Fibroblast of skin of scalp (primary cell): ENCODE measurements at regions not wholly inside any gene's neighbourhood (a gene's known extent, or its start where the extent isn't known, plus 50 kb on each side); places are given as distances from the start of the nearest gene placed in this dataset.

Experiments used
- DNase-seq: peaks from one replicate; pipeline ENCODE4 v3.0.0-alpha.2; 2013

DNA sequence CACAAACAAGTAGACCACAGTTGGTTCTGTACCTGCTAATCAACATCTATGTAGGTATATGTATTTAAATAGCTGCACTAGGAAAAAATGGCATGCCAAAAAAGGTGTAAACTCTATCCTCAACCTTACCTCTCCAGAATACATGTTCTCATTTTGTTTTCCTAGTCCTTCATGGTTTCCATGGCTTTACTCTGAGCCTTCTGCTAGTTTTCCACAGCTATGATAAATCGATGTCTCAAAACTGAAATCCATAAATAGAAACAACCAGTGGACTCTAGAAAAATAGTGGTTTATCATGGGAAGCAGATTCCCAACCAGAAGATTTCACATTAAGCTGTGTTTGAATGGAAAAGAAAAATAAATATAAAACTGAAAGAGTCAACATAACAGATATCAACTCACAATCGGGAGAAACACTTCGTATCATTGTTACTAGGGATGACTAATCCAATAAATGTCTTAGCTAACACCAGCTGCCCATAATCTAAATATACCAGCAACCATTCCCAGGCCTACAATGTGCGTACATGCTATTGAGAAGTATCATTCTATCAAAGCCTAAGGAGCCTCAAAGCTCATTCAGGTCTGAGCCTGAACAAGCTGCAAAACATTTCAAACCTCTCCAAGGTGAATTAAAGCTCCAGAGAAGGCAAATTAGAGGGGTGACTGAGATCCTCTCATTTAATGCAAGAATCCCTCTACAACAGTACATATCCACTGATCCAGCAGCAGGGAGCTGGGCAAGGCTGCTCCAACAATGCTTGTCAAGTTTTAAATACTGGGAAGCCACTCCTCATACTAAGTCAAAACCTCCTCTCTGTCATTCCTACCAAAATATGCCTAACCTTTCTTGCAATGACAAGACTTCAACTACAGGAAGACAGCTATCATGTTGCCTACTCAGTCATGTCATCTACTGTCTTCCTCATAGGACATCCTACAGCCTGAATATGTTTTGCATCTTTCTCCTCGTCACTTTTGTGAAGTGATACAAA is 90.2 kb downstream of the KCTD12 start:
- DNase-seq, result no peak

DNA sequence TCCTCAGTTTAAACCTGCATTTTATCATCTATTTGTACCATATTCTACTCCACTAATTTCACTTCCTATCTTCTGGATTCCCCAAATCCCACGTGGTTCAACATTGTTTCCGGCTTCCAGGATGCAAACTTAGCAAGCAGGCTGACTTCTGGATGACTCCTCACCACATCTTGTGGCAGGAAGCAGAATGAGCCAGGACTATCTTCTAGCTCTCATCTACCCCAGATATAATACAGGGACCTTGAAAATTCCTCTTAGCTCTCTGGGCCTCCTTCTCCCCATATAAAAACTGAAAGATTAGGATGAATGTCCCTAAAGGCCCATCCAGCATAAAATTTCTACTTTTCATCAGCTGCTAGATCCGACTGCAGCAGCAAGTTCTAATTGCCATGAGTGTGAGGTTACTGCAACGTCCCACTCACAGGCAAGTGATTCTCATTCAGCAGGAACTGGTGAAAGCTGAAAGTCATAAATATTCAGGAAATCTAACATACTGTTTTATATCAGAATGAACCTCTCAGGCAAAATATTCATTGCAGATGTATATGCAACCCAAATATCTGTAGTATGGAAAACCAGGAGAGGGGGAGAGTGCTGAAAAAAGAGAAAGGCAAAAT is 93.4 kb downstream of the KCTD12 start:
- DNase-seq, result peak; percentile 64

DNA sequence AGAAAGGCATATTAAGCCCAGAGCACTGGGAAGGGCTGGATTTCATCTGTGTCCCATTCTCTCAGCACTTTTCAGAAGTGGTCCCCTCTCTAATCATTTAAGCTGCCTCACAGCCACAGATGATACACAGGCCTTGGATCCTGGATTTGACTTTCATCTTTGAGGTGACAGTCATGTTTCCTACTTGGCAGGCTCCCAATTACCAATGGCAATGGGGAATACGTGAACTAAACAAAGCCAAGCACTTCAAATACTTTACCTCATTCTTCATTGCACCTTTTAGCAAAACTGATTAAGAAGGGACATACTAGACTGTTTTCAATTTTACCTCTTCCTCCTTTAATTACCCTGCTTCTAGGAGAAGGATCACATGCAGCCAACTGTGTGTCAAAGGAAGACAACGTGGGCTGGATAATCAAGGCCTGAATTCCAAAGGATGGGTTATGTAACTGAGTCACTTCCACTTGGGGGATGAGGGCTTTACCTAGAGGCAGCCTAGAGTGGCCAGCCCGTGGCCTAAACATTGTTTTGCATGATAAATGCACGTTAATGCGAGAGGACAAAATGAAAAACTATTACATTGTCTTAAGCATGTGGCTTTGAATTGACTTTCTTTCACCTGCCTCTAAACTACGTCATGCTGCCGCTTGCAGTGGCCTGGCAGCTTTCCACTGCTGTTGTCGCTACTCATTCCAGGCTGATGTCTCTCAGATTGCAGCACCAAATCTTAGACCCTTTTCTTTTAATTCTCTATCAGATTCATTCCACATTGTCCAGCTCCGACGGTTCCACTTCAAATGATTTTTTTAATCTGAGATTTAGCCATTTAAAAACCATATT is 95.0 kb downstream of the KCTD12 start:
- DNase-seq, result no peak

DNA sequence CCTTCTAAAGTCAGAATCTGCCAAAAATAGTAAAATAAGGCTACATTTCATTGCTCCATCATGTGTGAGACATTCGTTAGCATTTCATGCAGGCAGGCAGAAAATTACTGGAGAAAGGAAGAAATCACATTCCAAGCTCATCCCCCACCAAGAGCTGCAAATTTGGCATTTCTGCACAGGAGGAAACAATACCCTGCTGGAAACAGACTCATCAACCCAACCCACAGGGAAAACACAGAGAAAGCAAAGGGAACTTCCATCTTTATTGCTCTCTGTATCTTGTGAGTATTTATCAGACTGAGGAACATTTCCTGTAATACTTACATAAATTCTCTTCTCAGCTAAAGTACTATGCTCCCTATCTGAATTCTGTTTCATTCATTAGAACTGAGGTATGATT is 95.7 kb downstream of the KCTD12 start:
- DNase-seq, result peak; percentile 66

DNA sequence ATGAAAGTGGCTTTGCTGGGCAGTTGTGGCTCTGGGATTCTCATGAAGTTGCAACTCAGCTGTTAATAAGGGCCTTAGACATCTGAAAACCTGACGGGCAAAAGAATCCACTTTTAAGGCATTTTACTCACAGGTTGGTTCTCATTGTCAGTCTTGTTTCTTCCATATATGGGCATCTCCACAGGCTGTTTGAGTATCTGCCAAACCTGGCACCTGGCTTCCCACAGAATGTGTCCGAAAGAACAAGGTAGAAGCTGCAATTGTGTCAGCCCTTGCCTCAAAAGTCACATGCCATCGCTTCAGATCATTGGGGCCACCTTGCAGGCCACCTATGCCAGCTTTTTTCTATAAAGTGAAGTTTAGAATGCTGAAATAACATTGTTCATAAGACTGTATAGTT is 102.4 kb downstream of the KCTD12 start:
- no peak for DNase-seq

DNA sequence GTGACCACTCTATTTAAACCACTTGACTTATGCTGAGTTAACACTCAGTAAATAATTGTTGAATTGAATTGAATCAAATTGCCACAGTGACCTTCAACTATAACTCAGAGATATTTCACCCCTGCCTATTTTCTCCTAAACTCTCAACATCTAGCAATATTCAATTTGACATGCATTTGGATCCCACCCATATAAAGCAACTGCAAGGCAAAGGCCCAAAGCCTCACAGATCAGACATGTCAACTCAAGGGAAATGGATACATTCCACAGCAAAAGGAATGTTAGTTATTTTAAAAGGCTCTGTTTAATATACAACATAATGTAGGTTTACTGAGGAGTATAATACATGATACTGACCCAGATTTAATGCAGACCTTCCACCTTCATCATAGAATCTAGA is 107.4 kb downstream of the KCTD12 start:
- DNase-seq, result peak; percentile 59

DNA sequence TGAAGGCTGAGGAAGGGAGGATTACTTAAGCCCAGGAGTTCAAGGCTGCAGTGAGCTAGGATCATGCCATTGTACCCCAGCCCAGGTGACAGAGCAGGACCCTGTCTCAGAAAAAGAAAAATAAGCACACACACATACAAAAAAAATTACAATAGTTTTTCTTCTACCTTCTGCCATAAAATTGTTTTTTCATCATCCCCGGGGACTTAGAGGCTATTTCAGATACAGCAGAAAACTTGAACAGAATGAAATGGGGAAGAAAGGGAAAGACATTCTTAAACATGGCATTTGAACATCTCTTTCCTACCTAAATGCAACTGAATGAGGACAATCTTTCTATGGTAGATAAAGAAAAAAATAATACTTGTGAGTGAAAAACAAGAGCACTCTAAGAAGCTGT is 109.1 kb downstream of the KCTD12 start:
- no peak for DNase-seq

DNA sequence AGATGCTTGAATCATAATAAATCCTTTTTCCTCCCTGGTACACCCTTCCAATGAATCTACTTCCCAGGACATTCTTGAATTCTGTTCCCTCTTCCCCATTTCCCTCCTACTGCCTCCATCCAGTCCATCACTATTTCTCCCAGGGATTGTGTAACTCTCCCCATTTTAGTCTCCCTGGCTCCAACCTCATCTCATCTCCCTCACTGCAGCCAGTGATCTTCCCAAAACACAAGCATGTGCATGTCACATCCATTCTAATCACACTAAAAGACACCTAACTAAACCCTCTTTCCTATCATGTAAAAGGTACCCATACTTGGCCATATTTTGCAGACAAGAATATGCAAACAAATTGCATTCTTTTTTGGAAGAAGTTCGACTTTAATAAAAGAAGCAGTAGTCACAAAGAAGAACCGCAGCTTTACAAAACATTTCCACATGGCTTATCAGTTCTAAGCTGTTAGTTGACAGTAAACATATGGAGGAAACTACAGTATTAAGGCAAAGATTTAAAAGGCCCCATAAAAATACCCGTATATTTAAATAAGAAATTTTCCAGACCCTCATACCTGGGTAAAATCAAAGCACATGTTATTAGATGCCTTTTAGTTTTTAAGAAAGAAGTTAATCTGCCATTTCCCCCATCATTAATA is 111.0 kb downstream of the KCTD12 start:
- DNase-seq, result no peak

DNA sequence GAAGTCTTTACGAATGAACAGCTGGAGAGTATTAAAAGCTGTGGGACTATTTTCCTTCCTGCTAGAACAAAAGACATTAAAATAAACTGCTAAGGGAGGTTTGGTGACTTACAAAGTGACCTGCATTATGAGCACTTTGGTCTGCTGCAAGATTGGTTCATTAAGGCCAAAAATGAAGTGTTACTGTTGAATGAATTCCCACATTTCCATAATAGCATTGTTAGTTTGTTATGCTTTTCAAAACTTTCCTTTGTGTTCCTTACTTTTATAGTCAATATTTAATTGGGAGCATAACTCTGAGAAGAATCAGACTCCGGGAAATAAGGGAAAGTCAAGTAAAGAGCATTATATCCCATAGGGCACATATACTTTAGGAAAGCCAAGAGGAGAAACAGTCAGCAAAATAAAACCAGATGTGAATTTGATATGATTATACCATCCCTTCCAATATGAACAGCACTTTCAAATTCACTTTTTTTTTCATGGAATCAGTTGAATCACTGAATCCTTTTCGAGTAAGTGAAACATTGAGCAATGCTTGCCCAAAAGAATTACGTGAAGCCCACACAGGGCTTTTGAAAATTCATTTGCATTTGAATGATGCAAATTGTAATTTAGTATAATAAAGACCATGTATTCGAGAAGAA is 112.6 kb downstream of the KCTD12 start:
- no peak for DNase-seq

DNA sequence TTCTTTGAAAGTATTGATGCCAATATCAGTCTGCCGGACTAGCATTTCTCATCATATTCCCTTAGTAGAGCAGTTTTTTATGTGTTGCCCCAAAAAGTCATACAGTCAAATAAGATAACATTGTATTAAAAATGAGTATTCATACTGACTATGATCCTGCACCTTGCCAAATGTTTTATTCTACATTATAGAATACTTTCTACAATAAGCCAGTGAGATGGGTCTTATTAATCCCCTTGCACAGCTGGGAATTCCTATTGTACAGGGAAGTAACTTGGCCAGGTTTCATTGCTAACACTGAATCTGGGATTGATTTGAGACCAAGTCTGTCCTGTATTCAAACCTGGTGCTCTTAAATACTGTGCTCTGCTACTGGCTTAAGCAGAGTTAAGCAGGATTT is 114.0 kb downstream of the KCTD12 start:
- DNase-seq, result no peak

DNA sequence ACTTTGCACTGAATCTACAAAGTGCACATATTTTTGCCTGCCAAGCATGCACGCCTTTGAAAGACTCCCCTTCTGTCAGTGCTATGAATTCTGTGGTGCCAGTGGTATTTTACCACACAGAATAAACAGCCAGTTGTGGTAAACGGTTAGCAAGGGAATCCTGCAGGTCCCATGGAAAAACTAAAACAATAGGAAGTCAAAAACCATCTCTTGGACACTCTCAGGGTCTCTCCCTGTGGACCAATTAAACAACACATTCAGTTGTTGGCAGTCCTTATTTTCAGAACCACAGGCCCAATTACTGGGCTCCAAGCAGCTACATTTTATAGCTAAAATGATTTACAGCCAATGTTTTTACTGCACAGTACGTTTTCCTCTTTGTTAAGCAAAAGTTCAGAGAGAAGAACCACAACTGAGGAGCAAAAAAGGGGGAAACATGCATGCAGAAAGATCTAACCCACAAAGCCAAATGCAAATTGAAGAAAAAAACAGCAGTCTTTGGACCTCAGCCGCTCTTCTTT is 116.9 kb downstream of the KCTD12 start:
- peak; percentile 29 for DNase-seq

DNA sequence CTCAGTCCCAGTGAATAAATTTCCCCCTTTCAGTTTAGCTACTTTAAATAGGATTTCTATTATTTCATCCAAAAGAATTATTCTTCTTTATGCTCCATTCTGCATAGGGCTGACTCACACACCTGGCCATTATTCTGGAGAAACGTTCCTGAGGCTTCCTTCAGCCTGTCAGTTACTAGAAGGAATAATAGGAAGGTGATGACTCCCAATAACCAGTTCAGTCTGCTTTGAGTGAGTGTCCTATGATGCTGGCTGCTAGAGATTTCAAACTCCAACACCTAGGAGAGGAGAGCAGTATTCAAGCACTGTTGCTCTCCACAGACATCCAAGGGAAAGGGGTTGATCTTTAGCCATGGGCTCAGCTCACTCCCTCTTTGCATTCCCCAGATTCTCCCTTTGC is 117.8 kb downstream of the KCTD12 start:
- DNase-seq, result no peak

DNA sequence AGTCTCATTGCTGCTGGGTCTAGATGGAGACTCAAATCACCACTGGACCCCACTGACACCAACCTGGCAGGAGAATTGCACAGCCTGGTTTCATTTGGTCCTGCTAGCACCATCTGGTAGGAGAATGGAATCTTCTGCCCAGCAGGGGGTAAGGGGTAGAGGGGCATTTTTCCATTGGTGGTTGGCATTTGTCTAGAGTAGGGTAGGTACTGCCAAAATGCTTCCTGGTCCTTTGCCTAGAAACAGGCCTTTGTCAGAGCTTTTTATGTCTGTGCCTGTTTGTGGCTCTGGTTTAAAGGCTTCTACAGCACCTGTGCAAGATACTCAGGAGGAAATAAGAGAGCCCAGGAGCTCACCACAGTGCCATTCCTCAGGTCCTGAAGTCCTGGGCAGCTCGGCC is 121.3 kb downstream of the KCTD12 start:
- DNase-seq, result no peak

DNA sequence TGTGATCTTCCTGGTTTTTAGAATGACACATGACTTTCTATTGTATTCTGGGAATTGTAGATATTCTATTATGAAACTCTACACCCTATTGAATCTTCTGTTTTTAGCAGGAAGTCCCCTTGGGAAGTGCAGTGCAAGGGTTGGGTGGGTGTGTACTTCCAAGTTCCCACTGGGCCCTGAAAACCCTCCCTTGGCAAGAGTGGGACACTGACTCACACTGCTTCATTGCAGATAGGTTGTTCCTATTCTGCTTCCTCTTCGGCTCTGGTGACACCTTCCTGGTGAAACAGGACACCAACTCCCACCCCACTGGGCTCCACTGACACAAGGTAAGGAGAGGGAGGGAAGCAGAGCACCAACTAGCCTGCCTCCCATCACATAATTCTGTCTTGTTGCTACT is 121.8 kb downstream of the KCTD12 start:
- DNase-seq, result peak; percentile 13

DNA sequence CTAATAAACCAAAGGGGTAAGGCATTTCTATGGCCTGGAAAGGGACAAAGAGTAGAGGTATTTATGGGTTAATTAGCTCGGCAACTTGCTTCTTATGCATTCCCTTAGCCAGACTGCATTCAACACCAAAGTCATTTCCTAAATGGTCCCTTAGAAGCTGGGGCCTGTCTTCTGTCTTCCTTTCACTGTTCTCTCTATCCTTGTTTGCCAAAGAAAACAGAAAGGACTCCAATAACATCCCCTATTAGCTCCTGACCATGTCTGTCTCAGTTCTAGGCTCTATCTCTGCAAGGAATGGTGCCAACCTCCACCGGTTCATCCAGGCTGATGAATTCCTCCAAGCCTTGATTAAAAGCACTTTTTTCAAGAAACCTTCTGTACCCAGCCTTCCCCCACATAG is 123.5 kb downstream of the KCTD12 start:
- DNase-seq, result no peak

DNA sequence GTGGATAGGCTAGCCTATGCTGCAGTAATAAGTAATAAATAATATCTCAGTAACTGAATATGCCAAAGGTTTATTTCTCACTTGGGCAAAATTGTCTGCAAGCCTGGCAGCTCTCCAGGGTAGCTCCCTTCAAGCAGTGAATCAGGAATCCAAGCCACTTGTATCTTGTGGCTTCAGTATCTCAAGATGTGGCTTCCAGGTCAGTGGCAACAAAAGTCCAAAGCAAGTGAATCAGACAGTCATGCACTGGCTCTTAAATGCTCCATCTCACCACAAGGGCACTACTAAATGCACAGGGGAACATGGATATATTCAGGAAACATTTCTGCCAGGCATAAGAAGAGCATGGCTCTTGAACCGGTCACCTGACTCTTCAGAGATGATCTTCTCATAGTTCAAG is 126.3 kb downstream of the KCTD12 start:
- DNase-seq, result no peak

DNA sequence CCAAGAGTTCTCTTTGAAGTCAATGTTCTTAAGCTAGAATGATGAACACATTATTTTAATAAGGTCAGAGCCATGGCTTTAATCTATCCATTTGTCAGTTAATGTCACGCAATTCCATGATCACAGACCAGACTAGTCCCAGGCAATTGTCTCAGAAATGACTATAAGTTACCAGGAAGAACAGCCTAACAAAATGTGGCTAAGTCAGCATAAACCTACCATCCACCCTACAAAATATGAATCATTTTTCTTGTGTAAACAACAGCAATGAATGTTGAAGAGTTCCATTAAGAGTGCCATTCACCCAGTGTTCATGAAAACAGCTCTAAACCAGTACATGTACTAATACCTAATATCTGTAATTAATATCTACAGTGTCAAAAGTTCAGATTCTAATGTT is 127.5 kb downstream of the KCTD12 start:
- DNase-seq, result no peak

DNA sequence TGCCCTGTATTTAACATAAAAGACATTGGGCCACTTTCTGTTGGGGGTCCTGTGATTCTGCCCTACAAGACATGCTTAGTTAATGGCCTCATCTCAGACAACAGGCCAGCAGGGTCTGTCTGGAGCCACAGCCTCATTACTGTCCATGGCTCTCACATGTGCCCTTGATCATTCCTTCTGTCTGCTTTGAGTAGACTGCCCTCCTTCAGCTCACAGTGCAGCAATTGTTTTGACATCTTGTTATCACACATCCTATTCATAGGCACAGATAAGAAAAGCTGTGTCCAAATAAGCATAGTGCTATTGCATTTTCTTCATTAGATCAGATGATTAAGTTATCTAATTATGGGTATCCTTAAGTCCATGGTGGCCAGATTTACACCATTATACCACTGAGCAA is 127.9 kb downstream of the KCTD12 start:
- DNase-seq, result no peak

DNA sequence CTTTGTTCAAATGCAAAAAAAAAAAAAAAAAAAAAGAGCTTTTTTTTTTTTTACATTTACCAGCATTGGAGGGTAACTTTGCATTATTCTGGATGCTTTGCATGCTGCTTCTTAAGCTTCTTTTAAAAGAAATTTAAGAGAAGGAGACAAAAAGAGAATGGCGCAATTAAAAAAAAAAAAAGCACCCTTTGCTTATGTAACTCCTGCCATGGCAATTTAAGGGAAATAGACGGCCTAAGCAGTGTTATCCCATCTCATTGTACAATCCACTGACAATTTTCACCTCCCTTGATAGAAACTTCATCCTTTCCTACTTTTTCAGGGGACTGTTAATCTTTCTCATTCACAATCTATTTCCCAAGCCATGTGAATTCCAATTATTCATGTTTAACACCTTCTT is 129.8 kb downstream of the KCTD12 start:
- DNase-seq, result no peak

DNA sequence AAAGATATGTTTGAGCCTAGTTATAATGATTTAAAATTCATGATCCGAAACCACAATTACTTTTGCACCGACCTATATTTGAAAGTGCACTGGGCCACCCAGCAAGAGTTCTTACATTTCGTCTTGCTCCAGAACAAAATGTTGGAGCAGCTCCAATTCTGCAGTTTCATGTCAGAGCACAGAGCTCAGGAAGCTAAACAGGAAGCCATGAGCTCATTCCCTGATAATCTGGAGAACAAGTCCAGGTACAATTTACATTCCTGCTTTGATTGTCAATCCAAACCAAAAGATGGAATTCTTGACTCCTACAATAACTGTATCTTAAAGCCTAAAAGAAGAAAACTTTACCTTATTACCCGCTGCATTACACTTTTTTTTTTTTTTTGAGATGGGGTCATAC is 131.8 kb downstream of the KCTD12 start:
- DNase-seq, result no peak

DNA sequence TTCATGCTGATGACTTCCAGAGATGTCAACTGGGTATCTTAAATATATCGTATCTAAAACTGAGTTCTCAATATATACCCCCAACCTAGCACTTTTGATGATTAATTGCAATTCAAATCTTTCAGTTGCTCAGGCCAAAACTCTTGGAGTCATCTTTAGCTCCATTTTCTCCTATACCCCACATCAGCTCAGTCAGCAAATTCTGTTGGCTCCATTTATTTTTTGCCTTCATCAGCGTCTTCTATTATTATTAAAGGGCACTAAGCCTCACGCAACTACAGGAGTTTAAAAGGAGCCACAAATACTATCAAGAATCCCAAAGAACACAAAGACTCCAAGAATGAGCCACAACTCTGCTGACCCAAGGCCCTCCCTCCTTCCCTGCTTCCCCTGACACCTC is 134.9 kb downstream of the KCTD12 start:
- DNase-seq, result no peak

DNA sequence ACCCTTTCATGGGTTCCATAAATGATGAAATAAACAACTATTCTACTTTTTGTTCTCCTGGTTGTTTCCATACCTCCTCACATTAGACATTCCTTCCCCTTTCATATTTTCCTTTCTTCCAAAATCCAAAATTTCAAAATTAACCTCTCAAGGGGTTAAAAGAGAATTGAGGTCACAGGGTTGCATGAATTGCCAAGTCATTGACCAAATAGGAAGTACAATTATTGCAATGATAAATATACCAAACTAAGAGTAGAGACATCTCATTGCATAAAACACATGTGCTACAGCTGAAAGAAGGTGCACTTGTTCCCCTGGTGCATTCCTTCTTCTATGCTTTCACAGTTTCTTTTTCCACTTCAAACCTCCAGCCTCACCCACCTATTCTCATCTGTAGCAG is 136.1 kb downstream of the KCTD12 start:
- DNase-seq, result no peak
